ACHN (cell line): ENCODE measurements at regions not wholly inside any gene's neighbourhood (a gene's known extent, or its start where the extent isn't known, plus 50 kb on each side); places are given as distances from the start of the nearest gene placed in this dataset.

Source experiments
- DNase-seq: peaks from one replicate; pipeline ENCODE4 v3.0.0-alpha.2; 2015
- in situ Hi-C: cut with HindIII; loops from 2 replicates; pipeline ENCODE4 v1.10.0; 2017; ENCODE audit warnings: low sequenced_read_pairs, low pct_ligation_motif_present, low pct_unique_long_range_greater_than_20kb

GRCh38 chr16:86424398-86424797, 85.9 kb upstream of the FOXF1 start:
- in situ Hi-C loops: no loop called here
- no peak for DNase-seq

GRCh38 chr16:86424985-86425384, 85.3 kb upstream of the FOXF1 start:
- in situ Hi-C loops: no loop called here
- no peak for DNase-seq

GRCh38 chr16:86426063-86426642, 84.2 kb upstream of the FOXF1 start:
- in situ Hi-C loops: no loop called here
- DNase-seq: no peak

- no peak for DNase-seq
- in situ Hi-C loops: no loop called here
Observed at GRCh38 chr16:86427433-86427851, 82.9 kb upstream of the FOXF1 start.

DNA sequence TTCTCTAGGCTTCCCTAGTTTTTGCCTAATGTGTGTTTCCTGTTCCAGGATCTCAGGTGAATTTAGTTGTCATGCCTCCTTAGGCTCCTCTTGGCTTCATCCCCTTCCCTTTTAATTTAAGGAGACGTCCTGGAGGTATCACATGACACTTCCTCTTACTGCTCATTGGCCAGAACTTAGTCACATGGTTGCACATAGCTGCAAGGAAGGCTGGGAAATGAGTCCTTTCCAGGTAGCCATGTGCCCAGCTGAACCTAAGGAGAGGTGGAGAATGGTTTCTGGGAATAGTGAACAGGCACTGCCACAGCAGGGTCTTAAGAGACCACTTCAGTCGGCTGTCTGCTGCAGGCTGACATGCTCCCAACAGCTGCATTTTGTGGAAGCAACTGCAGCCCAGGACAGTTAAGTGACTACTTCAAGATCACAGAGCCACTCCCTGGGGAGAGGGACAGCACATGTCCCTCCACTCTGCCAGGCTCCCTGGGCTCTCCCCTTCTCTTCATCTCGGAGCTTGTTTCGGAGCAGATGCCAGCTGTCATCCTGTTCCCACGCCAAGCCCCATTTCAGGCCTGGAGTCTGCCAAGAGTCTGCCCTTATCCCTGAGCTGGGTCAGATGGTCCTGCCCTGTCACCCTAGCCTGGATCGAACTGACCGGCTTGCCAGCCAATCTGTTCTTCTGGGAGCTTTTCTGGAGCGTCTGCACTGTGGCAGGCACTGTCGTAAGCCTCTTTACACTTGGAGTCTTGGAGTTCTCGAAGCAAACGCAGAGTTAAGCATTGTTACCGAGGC, 81.4 kb upstream of the FOXF1 start:
- no peak for DNase-seq
- in situ Hi-C loops: no loop called here

DNA sequence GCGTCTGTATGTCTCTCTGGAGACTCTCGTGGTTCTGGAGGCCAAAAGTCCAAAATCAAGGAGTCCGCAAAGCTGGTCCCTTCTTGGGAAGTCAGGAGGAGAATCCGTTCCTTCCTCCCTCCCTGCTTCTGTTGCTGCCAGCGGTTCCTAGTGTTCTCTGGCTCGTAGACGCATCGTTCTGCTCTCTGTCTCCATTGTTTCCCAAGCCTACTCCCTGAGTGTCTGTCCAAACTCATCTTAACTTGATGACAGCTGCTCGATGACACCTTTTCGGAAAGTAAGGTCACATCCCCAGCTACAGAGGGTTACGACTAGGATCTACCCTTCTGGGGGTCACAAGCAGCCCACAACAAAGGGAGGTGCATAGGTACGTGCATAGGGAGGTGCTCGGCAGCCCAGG, 80.7 kb upstream of the FOXF1 start:
- DNase-seq: no peak
- in situ Hi-C loops: no loop called here

GRCh38 chr16:86430814-86431213, 79.5 kb upstream of the FOXF1 start:
- DNase-seq: no peak
- in situ Hi-C loops: no loop called here

DNA sequence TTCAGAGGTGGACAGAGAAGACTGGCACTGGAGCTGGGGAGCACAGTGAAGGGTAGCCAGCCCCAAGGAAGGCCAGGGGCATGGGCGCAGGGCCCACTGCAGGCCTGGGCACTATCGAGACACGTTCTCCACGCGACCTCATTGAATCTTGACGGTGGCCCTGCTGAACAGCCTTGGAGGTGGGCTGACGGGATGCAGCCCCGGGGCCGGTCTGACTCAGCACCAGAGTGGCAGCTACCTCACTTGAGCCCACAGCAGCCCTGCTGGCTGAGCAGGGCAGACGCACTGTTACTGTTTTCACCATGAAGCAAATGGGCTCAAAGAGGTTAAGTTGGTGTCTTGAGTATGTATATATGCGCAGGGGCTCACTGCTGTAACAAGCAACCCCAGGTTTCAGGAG, 78.8 kb upstream of the FOXF1 start:
- in situ Hi-C loops: no loop called here
- no peak for DNase-seq

GRCh38 chr16:86432048-86432447, 78.3 kb upstream of the FOXF1 start:
- no peak for DNase-seq
- in situ Hi-C loops: no loop called here

DNA sequence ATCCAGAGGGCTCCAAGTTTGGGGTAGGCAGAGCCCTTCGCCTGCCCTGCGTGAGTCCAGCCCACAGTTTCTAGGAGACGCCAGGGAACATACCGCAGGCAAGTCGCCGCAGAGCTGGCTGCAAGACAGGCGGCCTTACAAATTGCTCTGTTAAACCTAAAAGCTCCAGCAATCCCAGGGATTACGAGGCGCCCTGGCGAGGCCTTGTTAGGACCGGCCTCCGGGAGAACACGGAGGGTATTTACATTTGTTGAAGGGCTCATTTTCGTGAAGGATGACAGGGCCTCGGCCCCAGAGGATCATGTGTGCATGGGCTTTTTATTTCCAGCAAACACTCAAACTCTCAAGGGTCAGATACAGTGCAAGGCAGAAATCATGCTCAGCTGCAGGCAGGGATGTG, 77.6 kb upstream of the FOXF1 start:
- DNase-seq: no peak
- in situ Hi-C loops: no loop called here

DNA sequence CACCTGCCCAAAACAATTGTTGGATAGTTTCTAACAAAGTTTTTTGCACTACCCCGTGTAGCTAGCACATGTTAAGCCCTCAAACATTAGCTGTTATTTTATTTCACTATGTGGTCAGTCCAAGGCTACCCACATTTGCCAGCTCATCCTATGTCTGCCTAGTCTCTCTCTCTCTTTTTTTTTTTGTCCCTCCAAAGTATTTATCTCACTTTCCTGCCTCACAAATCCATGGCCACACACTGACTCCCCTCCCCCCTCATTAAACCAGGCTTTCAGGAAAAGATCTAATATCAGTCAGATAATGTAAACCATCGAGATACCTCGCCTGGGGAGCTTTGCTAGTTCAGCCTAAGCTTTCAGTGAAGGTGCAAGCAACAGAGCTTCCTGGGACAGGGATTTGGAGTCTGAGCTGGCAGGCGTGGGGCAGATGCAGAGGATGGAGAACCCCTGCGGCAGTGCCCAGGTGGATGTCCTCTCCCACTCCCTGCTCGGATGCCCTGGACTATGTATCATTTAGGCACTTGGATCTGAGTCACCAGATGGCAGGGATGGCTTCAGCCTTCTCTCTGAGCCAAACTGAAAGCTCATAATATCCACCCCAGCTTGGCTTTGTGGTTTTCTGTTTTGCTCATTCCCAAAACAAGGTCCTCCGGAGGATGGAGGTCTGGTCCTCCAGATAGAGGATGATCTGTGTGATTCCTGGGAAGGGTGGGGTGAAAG, 73.7 kb upstream of the FOXF1 start:
- DNase-seq: no peak
- in situ Hi-C loops: no loop called here

GRCh38 chr16:86437348-86437747, 73.0 kb upstream of the FOXF1 start:
- in situ Hi-C loops: no loop called here
- no peak for DNase-seq

DNA sequence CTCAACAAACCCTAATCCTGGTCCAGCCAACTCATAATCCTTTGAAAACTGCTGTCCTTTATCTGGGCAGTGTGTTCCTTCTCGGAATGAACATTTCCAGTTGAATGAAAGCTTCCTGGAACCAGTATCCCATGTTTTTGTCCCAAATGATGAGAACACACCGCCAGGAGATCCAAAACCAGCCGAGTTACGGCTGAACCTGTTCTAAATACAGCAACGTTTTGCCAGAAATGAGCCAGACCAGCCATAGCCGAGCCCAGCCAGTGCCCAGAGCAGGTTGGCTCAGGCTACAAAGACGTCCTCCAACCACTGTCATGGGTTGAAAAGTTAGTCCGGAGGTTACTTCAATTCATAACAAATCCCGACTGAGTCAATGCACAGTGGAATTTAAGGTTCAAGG, 67.6 kb upstream of the FOXF1 start:
- in situ Hi-C loops: no loop called here
- DNase-seq: no peak

DNA sequence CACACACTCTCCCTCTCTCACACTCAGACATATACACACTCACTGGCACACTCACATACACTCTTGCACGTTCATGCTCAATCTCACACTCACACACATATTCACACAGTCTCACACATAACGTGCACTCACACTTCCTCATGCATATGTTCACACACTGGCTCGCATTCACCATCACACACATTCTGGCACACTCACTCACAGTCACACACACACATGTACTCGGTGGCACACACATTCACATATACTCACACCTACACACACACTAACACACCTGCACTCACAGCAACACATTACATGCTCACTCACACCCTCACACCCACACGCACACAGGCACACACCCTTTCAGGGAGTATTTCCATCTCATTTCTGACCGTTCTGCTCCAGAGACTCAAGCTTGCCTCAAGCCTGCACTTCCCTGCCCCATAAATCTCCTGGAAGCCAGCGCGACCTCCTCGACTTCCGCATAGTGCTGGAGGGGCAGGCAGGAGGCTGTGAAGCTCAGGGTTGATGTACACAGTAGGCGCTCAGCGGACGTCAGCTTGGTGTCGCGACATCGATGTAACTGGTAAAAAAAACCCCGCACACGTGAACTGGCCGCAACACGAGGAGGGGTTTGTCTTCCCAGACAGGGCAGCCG, 66.7 kb upstream of the FOXF1 start:
- no peak for DNase-seq
- in situ Hi-C loops: no loop called here

GRCh38 chr16:86444261-86444660, 66.1 kb upstream of the FOXF1 start:
- no peak for DNase-seq
- in situ Hi-C loops: no loop called here

DNA sequence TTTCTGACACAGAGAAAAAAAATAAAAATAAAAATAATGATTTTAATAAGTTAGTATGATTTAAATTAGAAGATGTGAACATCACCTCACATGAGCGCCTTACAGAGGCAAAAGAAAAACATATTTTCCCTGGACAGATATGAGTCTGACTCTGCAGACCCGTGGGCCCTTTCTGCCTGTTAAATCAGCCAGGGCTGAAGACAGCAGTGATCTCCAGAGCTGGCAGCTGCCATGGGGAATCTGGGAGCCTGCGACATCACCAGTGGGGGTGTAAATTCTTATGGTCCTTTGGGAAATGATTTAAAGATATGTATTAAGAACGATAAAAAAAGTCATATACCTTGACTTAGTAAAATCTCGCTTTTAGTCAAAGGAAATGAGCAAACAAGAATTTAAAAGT, 65.7 kb upstream of the FOXF1 start:
- no peak for DNase-seq

GRCh38 chr16:86446279-86446678, 64.0 kb upstream of the FOXF1 start:
- in situ Hi-C loops: no loop called here
- no peak for DNase-seq

More for the DNA sequence above, 65.7 kb upstream of the FOXF1 start:
- in situ Hi-C loops: no loop called here

DNA sequence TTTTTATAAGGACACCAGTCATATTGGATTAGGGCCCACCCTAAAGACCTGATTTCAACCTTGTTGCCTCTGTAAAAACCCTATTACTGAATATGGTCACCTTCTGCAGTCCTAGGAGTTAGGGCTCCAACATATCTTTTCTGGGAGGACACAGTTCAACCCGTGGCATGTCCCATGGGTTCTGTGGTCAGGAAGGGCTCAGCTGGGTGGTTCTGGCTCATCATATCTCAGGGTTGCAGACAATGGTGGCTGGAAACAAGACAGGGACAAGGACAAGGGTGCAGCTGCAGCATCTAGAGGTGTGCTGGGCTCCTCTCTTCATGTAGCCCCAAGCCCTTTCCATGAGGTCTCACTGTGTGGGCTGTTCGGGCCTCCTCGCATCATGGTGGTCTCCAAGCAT, 63.1 kb upstream of the FOXF1 start:
- in situ Hi-C loops: no loop called here
- no peak for DNase-seq

DNA sequence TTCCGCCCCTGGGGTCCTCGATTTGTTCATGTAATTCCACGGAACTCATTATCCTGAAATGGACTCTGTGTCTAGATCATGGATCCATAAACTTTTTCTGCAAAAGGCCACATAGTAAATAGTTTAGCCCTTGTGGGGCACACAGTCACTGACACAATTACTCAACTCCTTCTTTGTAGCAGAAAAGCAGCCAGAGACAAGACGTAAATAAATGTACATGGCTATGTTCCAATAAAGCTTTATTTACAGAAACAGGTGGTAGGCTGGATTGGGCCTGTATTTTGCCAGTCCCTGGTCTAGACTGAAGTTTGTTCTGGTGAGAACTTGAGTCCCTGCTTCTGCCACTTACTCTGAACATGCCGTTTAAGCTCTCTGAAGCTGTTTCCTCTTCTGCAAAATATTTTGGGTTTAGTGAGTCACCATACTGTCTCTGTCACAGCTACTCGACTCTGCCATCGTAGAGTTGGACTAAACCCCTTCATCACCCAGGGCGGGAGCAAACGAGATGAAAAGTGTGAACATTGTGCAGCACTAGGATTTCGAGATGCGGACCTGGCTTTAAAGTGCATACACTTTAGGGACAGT, 61.9 kb upstream of the FOXF1 start:
- no peak for DNase-seq
- in situ Hi-C loops: no loop called here
